ENCODE measurements at regions not wholly inside any gene's neighbourhood (a gene's known extent, or its start where the extent isn't known, plus 50 kb on each side); places are given as distances from the start of the nearest gene placed in this dataset.

GRCh38 chr14:36373982-36374673, 53.7 kb upstream of the MBIP start:
- TF ChIP-seq, protein P1, sequence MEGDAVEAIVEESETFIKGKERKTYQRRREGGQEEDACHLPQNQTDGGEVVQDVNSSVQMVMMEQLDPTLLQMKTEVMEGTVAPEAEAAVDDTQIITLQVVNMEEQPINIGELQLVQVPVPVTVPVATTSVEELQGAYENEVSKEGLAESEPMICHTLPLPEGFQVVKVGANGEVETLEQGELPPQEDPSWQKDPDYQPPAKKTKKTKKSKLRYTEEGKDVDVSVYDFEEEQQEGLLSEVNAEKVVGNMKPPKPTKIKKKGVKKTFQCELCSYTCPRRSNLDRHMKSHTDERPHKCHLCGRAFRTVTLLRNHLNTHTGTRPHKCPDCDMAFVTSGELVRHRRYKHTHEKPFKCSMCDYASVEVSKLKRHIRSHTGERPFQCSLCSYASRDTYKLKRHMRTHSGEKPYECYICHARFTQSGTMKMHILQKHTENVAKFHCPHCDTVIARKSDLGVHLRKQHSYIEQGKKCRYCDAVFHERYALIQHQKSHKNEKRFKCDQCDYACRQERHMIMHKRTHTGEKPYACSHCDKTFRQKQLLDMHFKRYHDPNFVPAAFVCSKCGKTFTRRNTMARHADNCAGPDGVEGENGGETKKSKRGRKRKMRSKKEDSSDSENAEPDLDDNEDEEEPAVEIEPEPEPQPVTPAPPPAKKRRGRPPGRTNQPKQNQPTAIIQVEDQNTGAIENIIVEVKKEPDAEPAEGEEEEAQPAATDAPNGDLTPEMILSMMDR (IDR thresholded peaks at IDR 0.05) = peak; percentile 48 to 79 (median 68)
- no peak for TF ChIP-seq POLR2AphosphoS5 (IDR thresholded peaks at IDR 0.05)

All from gastroesophageal sphincter (tissue), 3 donors.